GM19395 (cell line): ENCODE measurements at regions not wholly inside any gene's neighbourhood (a gene's known extent, or its start where the extent isn't known, plus 50 kb on each side); places are given as distances from the start of the nearest gene placed in this dataset.

Source experiments
- ATAC-seq: cut with Tn5 transposase; IDR thresholded peaks from one replicate; pipeline ENCODE4 v1.9.1; 2021; ENCODE audit warnings: mild to moderate bottlenecking, moderate library complexity; ENCODE audit not compliant: unreplicated experiment

- no peak for ATAC-seq
Observed at GRCh38 chr4:27703771-27704170, 843.1 kb downstream of the STIM2 start.

DNA sequence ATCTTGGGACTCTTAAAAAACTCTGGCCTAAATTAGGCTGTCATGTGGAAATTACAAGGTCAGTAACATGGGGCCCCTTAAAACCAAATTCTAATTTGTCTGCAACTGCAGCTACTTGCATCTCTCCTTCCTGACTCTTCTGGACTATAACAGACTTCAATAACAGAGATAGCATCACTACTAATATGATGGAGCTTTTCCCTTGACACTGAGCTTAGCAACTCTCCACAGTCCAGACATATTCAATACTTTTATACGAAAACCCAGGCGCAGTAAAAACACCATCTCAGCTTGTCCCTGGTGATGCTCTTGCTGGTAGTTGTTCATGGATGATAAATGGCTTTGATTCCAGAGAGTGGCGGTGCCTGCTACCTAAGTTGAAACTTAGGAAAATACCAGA is 850.4 kb downstream of the STIM2 start:
- ATAC-seq: no peak

DNA sequence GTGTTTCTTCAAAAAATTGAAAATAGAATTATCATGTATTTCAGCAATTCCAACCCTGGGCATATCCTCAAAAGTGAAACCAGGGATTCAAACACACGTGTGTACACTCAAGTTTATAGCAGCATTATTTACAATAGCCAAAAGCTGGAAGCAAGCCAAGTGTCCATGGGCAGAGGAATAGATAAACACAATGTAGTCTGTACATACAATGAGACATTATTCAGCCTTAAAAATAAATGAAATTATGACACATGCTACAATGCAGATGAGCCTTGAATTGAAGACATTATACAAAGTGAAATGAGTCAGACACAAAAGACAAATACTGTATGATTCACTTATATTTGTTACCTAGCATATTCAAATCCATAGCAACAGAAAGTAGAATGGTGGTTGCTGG is 853.4 kb downstream of the STIM2 start:
- ATAC-seq: no peak

DNA sequence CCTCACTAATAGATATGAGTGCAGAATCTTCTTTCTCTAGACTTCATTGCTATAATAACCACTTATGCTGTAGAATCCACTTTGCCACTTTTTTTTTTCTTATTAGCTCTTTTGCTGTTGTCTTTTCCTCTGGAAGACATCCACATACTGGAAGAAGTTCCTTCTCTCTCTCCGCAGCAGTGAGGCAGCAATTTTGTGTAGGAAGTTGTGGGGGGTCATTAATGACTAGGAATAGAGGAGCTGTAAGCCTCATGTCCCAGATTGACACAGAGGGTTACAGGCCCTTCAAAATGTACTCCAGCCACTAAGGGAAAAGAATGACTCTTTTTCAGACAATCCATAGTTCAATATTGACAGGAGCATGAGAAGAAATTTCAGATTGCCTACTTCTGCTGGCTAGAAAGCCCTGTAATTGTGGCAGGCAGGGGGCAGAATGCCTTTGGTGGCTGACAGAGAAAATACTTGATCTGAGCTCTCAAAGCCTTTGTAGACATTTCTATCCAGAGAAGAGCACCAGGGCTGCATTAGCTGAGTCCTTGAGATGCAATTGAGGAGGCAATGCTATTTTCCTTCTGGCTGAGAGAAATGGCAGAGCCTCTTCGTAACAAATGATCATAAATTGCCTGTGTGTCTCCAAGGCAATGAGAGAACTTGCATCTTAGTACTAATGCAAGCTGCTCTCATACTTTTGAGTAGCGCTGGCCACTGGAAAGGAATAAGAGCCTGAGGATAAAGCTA is 856.2 kb downstream of the STIM2 start:
- no peak for ATAC-seq

DNA sequence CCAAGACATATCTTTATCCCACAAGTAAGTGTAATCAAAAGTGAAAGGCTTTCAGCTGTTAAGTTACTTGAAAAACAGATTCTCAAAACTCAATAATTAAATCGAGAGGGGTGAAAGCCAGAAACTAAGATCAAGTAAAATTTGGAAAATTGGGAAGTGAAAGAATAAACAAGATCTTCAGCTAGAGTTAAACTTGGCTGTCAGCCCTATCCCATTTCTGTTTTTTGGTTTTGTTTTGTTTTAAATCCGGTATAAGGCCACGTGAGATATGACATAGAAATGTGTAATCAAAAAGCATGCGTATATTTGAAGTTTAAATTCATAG is 856.8 kb downstream of the STIM2 start:
- no peak for ATAC-seq

DNA sequence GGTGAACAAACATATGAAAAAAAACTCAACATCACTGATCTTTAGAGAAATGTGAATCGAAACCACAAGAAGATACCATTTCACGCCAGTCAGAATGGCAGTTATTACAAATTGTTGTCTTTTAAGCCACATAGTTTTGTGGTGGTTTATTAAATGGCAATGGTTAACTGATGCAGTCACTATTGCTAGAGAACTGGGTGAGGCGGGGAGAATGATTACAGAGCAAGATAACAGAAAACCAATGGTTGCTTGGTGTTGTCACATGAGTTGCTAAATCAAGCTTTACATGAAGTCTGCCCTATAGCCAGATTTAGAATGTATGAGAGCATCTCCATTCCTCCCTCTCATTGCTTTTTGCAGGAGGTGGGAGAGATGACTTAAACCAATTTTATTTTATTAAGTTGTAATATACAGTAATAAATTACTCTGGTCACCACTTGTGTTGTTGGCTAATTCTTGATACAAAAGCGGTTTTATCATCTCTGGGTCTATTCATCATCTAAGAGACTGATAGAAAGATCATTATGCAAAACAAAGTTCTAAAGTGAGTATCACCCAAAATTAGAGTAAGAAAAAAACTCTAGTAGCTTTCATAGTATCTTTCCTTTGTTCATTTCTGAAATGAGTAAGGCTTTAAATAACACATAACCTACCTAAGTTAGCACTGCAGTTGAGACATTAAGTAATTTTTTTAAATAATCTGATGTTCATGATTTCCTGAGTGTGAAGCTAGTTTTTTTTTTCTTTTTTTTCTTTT is 859.5 kb downstream of the STIM2 start:
- ATAC-seq: no peak

- no peak for ATAC-seq
Observed at GRCh38 chr4:27721193-27721592, 860.6 kb downstream of the STIM2 start.

- ATAC-seq: no peak
Observed at GRCh38 chr4:27728892-27729291, 868.3 kb downstream of the STIM2 start.

DNA sequence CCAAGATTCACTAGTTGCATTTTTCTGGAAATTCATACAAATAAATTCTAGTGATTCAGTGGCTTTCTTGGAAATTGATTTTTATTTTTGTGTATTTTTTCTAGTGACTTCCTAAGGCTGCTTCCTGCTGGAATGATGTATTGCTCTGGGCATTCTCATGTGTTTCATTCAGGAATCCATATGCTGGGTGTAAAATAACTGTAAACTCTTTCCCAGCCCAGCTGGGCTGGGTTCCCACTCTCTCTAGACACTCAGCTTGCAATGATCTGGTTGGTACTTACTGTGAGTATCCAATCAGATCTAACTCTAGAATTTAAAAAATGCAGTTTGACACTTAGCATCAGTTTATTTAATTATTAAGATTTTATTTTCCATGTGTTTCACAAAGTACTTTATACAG is 882.2 kb downstream of the STIM2 start:
- no peak for ATAC-seq

DNA sequence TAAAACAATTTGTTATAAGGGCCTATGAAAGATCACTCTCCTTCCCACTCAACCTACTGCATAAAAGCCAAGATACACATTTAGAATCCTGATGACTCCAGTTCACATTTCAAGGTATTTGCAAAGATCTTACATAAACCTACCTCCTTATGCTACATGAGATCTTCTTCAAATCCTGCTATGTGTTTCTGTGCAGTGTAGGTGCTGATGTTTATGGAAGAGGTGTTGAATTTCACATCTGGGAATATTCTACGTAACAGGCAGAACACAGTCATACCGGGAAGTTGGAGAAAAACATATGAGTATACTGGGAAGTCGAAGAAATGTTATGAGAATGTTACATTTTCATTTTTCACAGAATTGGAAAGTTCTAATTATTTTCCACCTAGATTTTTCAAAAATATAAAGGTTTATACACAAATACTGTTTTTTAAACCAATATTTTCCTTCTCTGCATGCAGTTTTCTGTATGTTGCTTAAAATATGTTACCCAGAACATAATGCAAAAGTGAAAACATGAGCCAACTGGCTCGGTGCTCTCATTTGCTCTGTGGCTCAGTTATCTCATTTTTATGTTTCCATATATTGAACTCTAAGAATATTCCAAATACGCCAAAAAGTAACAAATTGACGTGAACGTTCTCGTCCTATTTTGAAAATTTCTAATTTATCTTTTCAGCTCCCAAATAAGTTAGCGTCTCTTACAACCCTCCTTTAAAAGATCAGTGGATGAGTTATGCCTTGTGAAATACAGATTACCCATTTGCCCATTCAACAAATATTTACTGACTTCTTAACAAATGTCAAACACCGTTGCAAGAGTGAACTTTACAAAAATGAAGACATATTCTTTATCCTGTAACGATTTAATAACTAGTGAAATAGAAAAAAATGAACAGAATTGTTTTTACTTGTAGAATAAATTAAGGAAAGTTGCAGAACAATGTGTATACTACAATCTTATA is 899.3 kb downstream of the STIM2 start:
- ATAC-seq: no peak

- ATAC-seq: no peak
Observed at GRCh38 chr4:27763830-27764525, 903.3 kb downstream of the STIM2 start.

DNA sequence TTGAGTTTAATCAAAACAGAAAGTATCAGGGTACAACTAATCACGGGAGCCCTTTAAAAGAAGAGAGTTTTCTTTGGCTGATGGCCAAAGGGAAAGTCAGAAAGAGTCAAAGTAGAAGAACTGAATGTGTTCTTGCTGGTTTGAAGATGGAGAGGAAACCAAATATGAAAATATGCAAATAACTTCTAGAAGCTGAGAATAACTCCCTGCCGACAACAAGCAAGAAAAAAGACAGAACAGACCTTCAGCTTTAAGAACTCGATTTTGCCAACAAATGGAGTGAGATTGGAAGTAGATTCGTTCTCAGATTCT is 903.8 kb downstream of the STIM2 start:
- no peak for ATAC-seq

DNA sequence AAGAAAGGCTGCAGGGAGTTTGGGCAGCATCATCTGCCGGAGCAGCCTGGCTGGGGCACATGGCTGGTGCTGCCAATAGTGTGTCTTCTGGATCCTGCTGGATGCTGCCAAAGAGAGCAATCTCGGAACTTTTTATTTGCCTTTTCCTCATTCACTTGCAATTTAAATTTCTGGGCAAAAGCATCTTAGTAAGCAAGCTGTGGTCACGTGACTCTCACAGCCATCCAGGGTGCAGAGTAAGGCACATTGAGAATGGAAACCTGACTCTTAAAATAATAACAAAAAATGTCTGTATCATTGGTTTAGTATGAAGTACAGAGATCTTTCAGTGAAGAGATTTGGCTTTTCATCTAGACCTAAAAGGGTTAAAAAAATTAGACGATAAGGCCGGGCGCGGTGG is 910.3 kb downstream of the STIM2 start:
- no peak for ATAC-seq

- no peak for ATAC-seq
Observed at GRCh38 chr4:27775156-27775555, 914.5 kb downstream of the STIM2 start.

DNA sequence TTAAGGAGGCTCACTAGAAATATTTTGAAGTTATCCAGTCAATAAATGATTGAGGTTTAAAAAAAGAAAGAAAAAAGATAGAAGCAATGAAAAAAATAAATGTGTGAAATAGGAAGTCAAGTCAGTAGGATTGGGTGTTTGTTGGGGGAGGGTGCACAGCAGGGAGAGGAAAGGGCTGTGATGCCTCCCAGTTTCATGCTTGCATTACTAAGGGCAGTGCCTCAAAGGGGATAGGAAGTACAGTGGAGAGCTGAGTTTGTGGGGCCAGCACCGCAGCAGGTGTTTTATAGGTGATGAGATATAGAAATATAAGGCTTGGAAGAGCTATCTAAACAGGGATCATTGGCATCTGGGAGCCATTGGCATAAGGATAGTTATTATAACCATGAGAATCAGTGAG is 919.2 kb downstream of the STIM2 start:
- no peak for ATAC-seq

GRCh38 chr4:27787195-27787594 is 926.6 kb downstream of the STIM2 start:
- ATAC-seq: no peak

DNA sequence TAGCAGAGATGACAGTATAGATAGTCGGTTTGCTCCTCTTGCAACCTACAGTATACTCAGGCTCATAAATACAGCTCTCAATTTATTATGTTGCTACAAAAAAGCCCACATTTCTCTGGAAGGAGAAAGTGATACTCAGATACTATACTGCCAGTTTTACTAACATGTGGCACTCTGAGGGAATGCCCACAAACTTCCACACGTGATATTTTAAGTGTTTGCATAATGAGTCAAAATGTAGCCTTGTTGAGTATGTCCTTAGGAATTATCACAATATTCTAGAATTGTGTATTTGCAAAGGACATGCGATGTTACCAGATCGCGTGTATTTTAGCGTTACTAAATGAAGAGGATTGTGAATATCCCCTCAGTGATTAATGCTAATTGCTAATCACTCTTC is 929.1 kb downstream of the STIM2 start:
- ATAC-seq: no peak

DNA sequence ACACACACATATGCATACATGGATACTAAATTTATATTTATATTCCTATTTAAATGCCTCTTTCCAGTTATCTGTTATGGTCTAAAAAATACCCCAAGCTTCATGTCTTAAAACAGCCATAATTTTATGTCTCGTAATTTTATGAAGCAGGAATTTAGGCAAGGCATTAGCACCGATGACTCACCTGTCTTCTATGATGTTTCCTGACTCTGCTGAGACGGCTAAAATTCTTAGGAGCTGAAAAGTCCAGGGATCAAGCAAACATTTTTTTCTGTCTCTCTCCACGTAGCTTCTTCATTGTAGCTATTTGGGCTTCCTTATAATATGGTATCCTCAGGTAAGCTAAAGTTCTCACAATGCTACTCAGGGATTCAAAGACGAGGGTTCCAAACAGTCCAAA is 930.3 kb downstream of the STIM2 start:
- ATAC-seq: no peak

- no peak for ATAC-seq
Observed at GRCh38 chr4:27791640-27792039, 931.0 kb downstream of the STIM2 start.

DNA sequence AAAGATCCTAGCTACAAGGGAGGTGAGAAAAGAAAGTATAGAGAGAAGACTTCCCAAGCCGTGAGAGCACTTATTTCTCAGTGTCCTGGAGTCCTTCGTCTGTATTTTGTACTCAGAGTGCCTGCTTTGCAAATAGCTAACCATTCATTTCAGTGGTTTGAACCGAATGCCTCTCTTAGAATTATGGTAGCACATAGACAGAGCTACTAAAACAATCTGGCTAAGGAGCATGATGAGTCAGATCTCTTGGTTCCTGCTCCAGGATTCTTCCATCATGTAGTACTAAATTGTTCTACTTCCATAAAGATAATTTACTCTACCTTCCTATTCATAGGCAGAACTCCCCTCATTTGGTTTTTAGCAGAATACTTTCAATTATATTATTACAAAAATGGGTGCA is 946.6 kb downstream of the STIM2 start:
- no peak for ATAC-seq

DNA sequence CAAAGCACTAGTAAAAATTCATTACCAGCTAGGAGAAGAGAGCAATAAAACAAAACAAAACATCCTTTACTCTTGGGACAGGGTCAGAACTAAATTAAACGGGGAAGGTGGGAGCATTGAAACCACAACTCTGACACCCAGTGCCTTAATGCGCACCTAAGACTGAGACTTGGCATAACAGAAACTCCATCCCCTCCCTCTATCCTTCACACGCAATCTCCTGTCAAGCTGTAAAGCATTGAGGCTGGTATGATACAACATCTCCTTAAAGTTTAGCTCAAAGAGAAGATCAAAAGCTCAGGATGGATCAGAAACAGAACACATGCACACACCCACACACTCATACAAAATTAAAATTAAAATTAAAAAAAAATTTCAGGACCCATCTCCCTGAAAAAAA is 951.3 kb downstream of the STIM2 start:
- no peak for ATAC-seq
